Breast epithelium (tissue), 3 donors: ENCODE measurements at regions not wholly inside any gene's neighbourhood (a gene's known extent, or its start where the extent isn't known, plus 50 kb on each side); places are given as distances from the start of the nearest gene placed in this dataset.

Source experiments
- POLR2A ChIP-seq: fragments of 450-650 bp; IDR thresholded peaks from one replicate; pipeline ENCODE4 v1.6.1; 2016; ENCODE audit warnings: antibody characterized with exemption, mild to moderate bottlenecking, moderate library complexity
- POLR2AphosphoS5 ChIP-seq, 3 donors: sonication (generic); formaldehyde crosslinking; IDR thresholded peaks; one replicate each; pipeline ENCODE4 v1.6.1; 2017; ENCODE audit warnings: antibody characterized with exemption in 3 of 3
- TF ChIP-seq, protein P1 (sequence below), 3 donors: fragments of 450-650 bp; IDR thresholded peaks; one replicate each; pipeline ENCODE4 v1.5.1; 2016 to 2017; ENCODE audit warnings: antibody characterized with exemption in 3 of 3, mild to moderate bottlenecking in 3 of 3, moderate library complexity in 3 of 3

DNA sequence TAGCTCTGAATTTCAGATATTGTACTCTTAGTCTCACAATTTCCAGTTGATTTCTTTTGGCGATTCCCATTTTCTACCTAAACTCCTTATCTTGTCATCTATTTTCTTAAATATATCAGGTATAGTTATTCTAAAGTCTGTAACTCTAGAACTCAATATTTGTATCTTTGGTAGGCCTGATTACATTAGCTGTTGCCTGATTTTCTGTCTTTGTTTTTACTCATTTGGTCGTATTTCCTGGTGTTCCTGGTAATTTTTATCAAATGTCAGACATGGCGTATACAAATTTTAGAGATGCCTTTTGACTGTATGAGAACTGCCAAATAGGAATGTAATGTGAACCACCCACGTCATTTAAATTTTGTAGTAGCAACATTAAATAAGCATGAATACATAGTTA is 266.7 kb downstream of the ZNF536 start:
- TF ChIP-seq, protein P1, sequence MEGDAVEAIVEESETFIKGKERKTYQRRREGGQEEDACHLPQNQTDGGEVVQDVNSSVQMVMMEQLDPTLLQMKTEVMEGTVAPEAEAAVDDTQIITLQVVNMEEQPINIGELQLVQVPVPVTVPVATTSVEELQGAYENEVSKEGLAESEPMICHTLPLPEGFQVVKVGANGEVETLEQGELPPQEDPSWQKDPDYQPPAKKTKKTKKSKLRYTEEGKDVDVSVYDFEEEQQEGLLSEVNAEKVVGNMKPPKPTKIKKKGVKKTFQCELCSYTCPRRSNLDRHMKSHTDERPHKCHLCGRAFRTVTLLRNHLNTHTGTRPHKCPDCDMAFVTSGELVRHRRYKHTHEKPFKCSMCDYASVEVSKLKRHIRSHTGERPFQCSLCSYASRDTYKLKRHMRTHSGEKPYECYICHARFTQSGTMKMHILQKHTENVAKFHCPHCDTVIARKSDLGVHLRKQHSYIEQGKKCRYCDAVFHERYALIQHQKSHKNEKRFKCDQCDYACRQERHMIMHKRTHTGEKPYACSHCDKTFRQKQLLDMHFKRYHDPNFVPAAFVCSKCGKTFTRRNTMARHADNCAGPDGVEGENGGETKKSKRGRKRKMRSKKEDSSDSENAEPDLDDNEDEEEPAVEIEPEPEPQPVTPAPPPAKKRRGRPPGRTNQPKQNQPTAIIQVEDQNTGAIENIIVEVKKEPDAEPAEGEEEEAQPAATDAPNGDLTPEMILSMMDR (IDR thresholded peaks at IDR 0.05) = no peak
- TF ChIP-seq POLR2AphosphoS5 (IDR thresholded peaks at IDR 0.05) = no peak
- TF ChIP-seq POLR2A = no peak
